IMR-90 (cell line): ENCODE measurements at regions not wholly inside any gene's neighbourhood (a gene's known extent, or its start where the extent isn't known, plus 50 kb on each side); places are given as distances from the start of the nearest gene placed in this dataset.

ENCODE experiments used
- ATAC-seq: fragments of 200-7000 bp; cut with Tn5 transposase; 2 replicates; pipeline ENCODE4 v1.9.1; 2020; ENCODE audit warnings: low read depth, mild to moderate bottlenecking, moderate library complexity
- BruUV-seq: library from RNA; stranded (reverse); fragments of 400-500 nt; replicated peaks from 2 replicates; lab custom pipeline; 2021; lab: Mats Ljungman, UMichigan
- CTCF ChIA-PET: fragments of 300-600 bp; formaldehyde crosslinking; extraction: SDS; loops from one replicate; lab custom pipeline; 2021; ENCODE audit warnings: antibody characterized with exemption; lab: Yijun Ruan, JAX
- POLR2A ChIA-PET: fragments of 300-600 bp; sonication (Branson Sonifier 250); formaldehyde crosslinking; loops from one replicate; lab custom pipeline; 2022; ENCODE audit warnings: antibody characterized with exemption; ENCODE audit not compliant: unreplicated experiment; lab: Charles Lee
- DNase-seq: peaks from one replicate; pipeline ENCODE4 v3.0.0; 2013
- H2AFZ ChIP-seq: replicated peaks from 2 replicates; pipeline ENCODE3; 2013; ENCODE audit warnings: low read length, mild to moderate bottlenecking; ENCODE audit not compliant: poor library complexity
- H2AK5ac ChIP-seq: 2 replicates; pipeline ENCODE4 v1.6.1; 2013; ENCODE audit warnings: low read depth, low read length, inconsistent platforms
- H2AK9ac ChIP-seq: replicated peaks from 2 replicates; pipeline ENCODE3; 2013; ENCODE audit warnings: mild to moderate bottlenecking, low read depth, low read length, moderate library complexity; ENCODE audit not compliant: poor library complexity
- H2BK120ac ChIP-seq: 2 replicates; pipeline ENCODE4 v1.6.1; 2013; ENCODE audit warnings: low read depth, low read length, inconsistent platforms
- H2BK15ac ChIP-seq: 3 replicates; pipeline ENCODE4 v1.6.1; 2013; ENCODE audit warnings: low read depth, low read length, inconsistent platforms
- H2BK20ac ChIP-seq: 2 replicates; pipeline ENCODE4 v1.6.1; 2013; ENCODE audit warnings: low read depth, mild to moderate bottlenecking, inconsistent platforms, low read length, moderate library complexity
- H2BK5ac ChIP-seq: 2 replicates; pipeline ENCODE4 v1.6.1; 2013; ENCODE audit warnings: mild to moderate bottlenecking, low read depth, low read length, inconsistent platforms; ENCODE audit not compliant: poor library complexity, severe bottlenecking
- H3K14ac ChIP-seq: replicated peaks from 2 replicates; pipeline ENCODE4 v1.6.1; 2013; ENCODE audit warnings: low read depth, low read length, inconsistent platforms
- H3K18ac ChIP-seq: 2 replicates; pipeline ENCODE4 v1.6.1; 2013; ENCODE audit warnings: low read depth, low read length, control low read depth
- H3K23ac ChIP-seq: 2 replicates; pipeline ENCODE4 v1.6.1; 2013; ENCODE audit warnings: low read depth, low read length, inconsistent platforms
- H3K27ac ChIP-seq: 2 replicates; pipeline ENCODE4 v1.5.1; 2013; ENCODE audit warnings: mild to moderate bottlenecking, control low read depth, low read length; ENCODE audit not compliant: insufficient read depth
- H3K27me3 ChIP-seq: 2 replicates; pipeline ENCODE4 v1.6.1; 2013; ENCODE audit warnings: low read length; ENCODE audit not compliant: control insufficient read depth, insufficient read depth
- H3K36me3 ChIP-seq: 2 replicates; pipeline ENCODE4 v1.6.1; 2013; ENCODE audit warnings: low read length, mixed read lengths; ENCODE audit not compliant: control insufficient read depth, insufficient read depth
- H3K4ac ChIP-seq: 2 replicates; pipeline ENCODE4 v1.6.1; 2013; ENCODE audit warnings: low read depth, low read length, inconsistent platforms
- H3K4me1 ChIP-seq: 2 replicates; pipeline ENCODE4 v1.6.1; 2013; ENCODE audit warnings: low read length, mixed read lengths; ENCODE audit not compliant: control insufficient read depth, insufficient read depth
- H3K4me2 ChIP-seq: 2 replicates; pipeline ENCODE4 v1.6.1; 2013; ENCODE audit warnings: low read depth, mild to moderate bottlenecking, control low read depth, low read length, moderate library complexity
- H3K4me3 ChIP-seq: 2 replicates; pipeline ENCODE4 v1.5.1; 2013; ENCODE audit warnings: low read depth, mild to moderate bottlenecking, control low read depth, low read length, moderate library complexity; ENCODE audit not compliant: insufficient read depth
- H3K56ac ChIP-seq: 2 replicates; pipeline ENCODE4 v1.6.1; 2013; ENCODE audit warnings: low read length, inconsistent platforms; ENCODE audit not compliant: insufficient read depth; ENCODE audit errors: extremely low read depth
- H3K79me1 ChIP-seq, 2 experiments: 2 replicates each; pipeline ENCODE4 v1.6.1; 2013; ENCODE audit warnings: low read length in 2 of 2, inconsistent platforms in 1 of 2, low read depth in 1 of 2
- H3K9ac ChIP-seq: 2 replicates; pipeline ENCODE4 v1.6.1; 2013; ENCODE audit warnings: low read depth, low read length, control low read depth
- H3K9me1 ChIP-seq: 2 replicates; pipeline ENCODE4 v1.6.1; 2013; ENCODE audit warnings: low read length, inconsistent platforms; ENCODE audit not compliant: insufficient read depth
- H3K9me3 ChIP-seq: 2 replicates; pipeline ENCODE4 v1.6.1; 2013; ENCODE audit warnings: low read length; ENCODE audit not compliant: control insufficient read depth, insufficient read depth
- H4K20me1 ChIP-seq: 2 replicates; pipeline ENCODE4 v1.6.1; 2013; ENCODE audit warnings: low read length, inconsistent platforms; ENCODE audit not compliant: insufficient read depth
- H4K5ac ChIP-seq: 2 replicates; pipeline ENCODE4 v1.6.1; 2013; ENCODE audit warnings: mild to moderate bottlenecking, low read depth, low read length, control low read depth
- H4K8ac ChIP-seq, 2 experiments: 2 replicates each; pipeline ENCODE4 v1.6.1; 2013; ENCODE audit warnings: low read depth in 2 of 2, low read length in 2 of 2, control low read depth in 1 of 2, inconsistent platforms in 1 of 2
- H4K91ac ChIP-seq: 2 replicates; pipeline ENCODE4 v1.6.1; 2013; ENCODE audit warnings: low read depth, low read length, inconsistent platforms; ENCODE audit not compliant: insufficient read depth
- BHLHE40 ChIP-seq: fragments of 150-350 bp; IDR thresholded peaks from 2 replicates; pipeline ENCODE4 v1.6.1; 2016; ENCODE audit warnings: mild to moderate bottlenecking, low read depth, low read length
- CEBPB ChIP-seq: IDR thresholded peaks from 2 replicates; pipeline ENCODE4 v1.6.1; 2012; ENCODE audit warnings: low read depth, low read length, improper control_type of control experiment
- CHD1 ChIP-seq: IDR thresholded peaks from 2 replicates; pipeline ENCODE4 v1.6.1; 2012; ENCODE audit warnings: low read depth, low read length, improper control_type of control experiment
- CTCF ChIP-seq: conservative IDR thresholded peaks from 2 replicates; pipeline ENCODE4 v1.5.1; 2012; ENCODE audit warnings: mild to moderate bottlenecking, low read depth, low read length, improper control_type of control experiment
- FOS ChIP-seq: fragments of 150-350 bp; IDR thresholded peaks from 2 replicates; pipeline ENCODE4 v1.6.1; 2016; ENCODE audit warnings: low read depth, low read length
- MAFK ChIP-seq: IDR thresholded peaks from 2 replicates; pipeline ENCODE4 v1.6.1; 2012; ENCODE audit warnings: low read depth, low read length, improper control_type of control experiment
- MAZ ChIP-seq: IDR thresholded peaks from 2 replicates; pipeline ENCODE4 v1.6.1; 2012; ENCODE audit warnings: low read depth, mild to moderate bottlenecking, low read length, improper control_type of control experiment, moderate library complexity, borderline replicate concordance
- MXI1 ChIP-seq: IDR thresholded peaks from 2 replicates; pipeline ENCODE4 v1.6.1; 2012; ENCODE audit warnings: low read depth, mild to moderate bottlenecking, low read length, moderate library complexity, borderline replicate concordance
- NFE2L2 ChIP-seq: fragments of 150-350 bp; IDR thresholded peaks from 2 replicates; pipeline ENCODE4 v1.6.1; 2016; ENCODE audit warnings: low read depth, mild to moderate bottlenecking, low read length
- POLR2A ChIP-seq: IDR thresholded peaks from 2 replicates; pipeline ENCODE4 v1.6.1; 2012; ENCODE audit warnings: mild to moderate bottlenecking, low read depth, low read length
- RAD21 ChIP-seq: IDR thresholded peaks from 2 replicates; pipeline ENCODE4 v1.6.1; 2012; ENCODE audit warnings: low read length, improper control_type of control experiment
- RCOR1 ChIP-seq: IDR thresholded peaks from 2 replicates; pipeline ENCODE4 v1.6.1; 2012; ENCODE audit warnings: mild to moderate bottlenecking, low read length, improper control_type of control experiment; ENCODE audit not compliant: insufficient replicate concordance
- RFX5 ChIP-seq: IDR thresholded peaks from 2 replicates; pipeline ENCODE4 v1.8.0; 2012; ENCODE audit warnings: low read depth, mild to moderate bottlenecking, low read length, moderate library complexity
- SMC3 ChIP-seq: fragments of 150-350 bp; IDR thresholded peaks from 2 replicates; pipeline ENCODE4 v1.6.1; 2016; ENCODE audit warnings: low read depth, mild to moderate bottlenecking, antibody characterized with exemption, low read length, moderate library complexity
- USF2 ChIP-seq: fragments of 150-350 bp; IDR thresholded peaks from 2 replicates; pipeline ENCODE4 v1.6.1; 2017; ENCODE audit warnings: mild to moderate bottlenecking, antibody characterized with exemption, low read length, low read depth
- WGBS, 2 experiments: methylation state at CpG; one replicate each; pipeline versions ENCODE4 v1.1.5 to v1.1.7; 2013; ENCODE audit warnings: missing lambda C conversion rate in 2 of 2; ENCODE audit not compliant: insufficient read length in 1 of 2; ENCODE audit errors: extremely low coverage in 2 of 2; 5-methylcytosine and 5-hydroxymethylcytosine counted together
- dilution Hi-C: fragments of 300-500 bp; cut with HindIII; formaldehyde crosslinking; loops from one replicate; pipeline ENCODE4 v1.14.3; 2018; ENCODE audit warnings: low sequenced_read_pairs; ENCODE audit not compliant: unreplicated experiment
- in situ Hi-C: fragments of 300-500 bp; cut with MboI; formaldehyde crosslinking; loops from 3 replicates; pipeline ENCODE4 v1.14.3; 2019; ENCODE audit warnings: low sequenced_read_pairs, inconsistent platforms, mixed read lengths
- intact Hi-C: fragments of 100-400 bp; cut with micrococcal nuclease; formaldehyde crosslinking; loops from 2 replicates; pipeline ENCODE4 v1.10.0; 2022
- TF ChIP-seq, protein P1 (sequence below): fragments of 150-350 bp; IDR thresholded peaks from 2 replicates; pipeline ENCODE4 v1.6.1; 2016; ENCODE audit warnings: low read depth, mild to moderate bottlenecking, low read length, moderate library complexity, borderline replicate concordance

- no peak overlapping the region for H3K18ac ChIP-seq
- BruUV-seq, result no TSS peak
- H3K9me1 ChIP-seq, result no peaks in the 10 kb centered on the region
- H4K20me1 ChIP-seq, result no peaks in the 10 kb centered on the region
- no peak overlapping the region for H2AK5ac ChIP-seq
- no peak overlapping the region for H2BK120ac ChIP-seq
- H3K36me3 ChIP-seq, result no peaks in the 10 kb centered on the region
- H4K5ac ChIP-seq, result no peak overlapping the region
- no peak overlapping the region for H3K23ac ChIP-seq
- no peak overlapping the region for H3K14ac ChIP-seq
- DNase-seq, result no peak
- peaks cover 55% of the 10 kb centered on the region for H3K9me3 ChIP-seq
- H2AFZ ChIP-seq, result no peak overlapping the region
- no peaks in the 10 kb centered on the region for H3K79me1 ChIP-seq
- in situ Hi-C loops (no loop called here), dilution Hi-C loops (no loop called here), intact Hi-C loops (no loop called here)
- no peaks in the 10 kb centered on the region for H3K27me3 ChIP-seq
- no peak overlapping the region for H3K56ac ChIP-seq
- no peak overlapping the region for H4K91ac ChIP-seq
- H4K8ac ChIP-seq, result no peak overlapping the region
- no peak for ATAC-seq
- H2AK9ac ChIP-seq, result no peak overlapping the region
- H3K27ac ChIP-seq, result no peak overlapping the region
- ChIA-PET CTCF (no interaction called here), POLR2A (no interaction called here)
- no peak overlapping the region for H2BK20ac ChIP-seq
- H3K4me2 ChIP-seq, result no peak overlapping the region
- H3K4ac ChIP-seq, result no peak overlapping the region
- no peak for TF ChIP-seq RFX5
- TF ChIP-seq RCOR1, result no peak
- no peak for TF ChIP-seq CHD1
- TF ChIP-seq, protein P1, sequence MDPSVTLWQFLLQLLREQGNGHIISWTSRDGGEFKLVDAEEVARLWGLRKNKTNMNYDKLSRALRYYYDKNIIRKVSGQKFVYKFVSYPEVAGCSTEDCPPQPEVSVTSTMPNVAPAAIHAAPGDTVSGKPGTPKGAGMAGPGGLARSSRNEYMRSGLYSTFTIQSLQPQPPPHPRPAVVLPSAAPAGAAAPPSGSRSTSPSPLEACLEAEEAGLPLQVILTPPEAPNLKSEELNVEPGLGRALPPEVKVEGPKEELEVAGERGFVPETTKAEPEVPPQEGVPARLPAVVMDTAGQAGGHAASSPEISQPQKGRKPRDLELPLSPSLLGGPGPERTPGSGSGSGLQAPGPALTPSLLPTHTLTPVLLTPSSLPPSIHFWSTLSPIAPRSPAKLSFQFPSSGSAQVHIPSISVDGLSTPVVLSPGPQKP, result no peak
- no peak for TF ChIP-seq CEBPB
- no peak for TF ChIP-seq MXI1
- TF ChIP-seq POLR2A, result no peak
- TF ChIP-seq CTCF, result no peak
- no peak for TF ChIP-seq NFE2L2
- TF ChIP-seq RAD21, result no peak
- no peak for TF ChIP-seq BHLHE40
- no peak for TF ChIP-seq MAZ
- no peak for TF ChIP-seq MAFK
- TF ChIP-seq SMC3, result no peak
- TF ChIP-seq USF2, result no peak
- no peak for TF ChIP-seq FOS
- H3K4me1 ChIP-seq, result no peaks in the 10 kb centered on the region
- H2BK15ac ChIP-seq, result no peak overlapping the region
- no peak overlapping the region for H3K4me3 ChIP-seq
- no peak overlapping the region for H3K9ac ChIP-seq
- WGBS, 2 experiments, result 53% methylated on average over 2 of the region's 7 CpGs; no CpG with 5 or more reads in 1 of the 2 experiments
- no peak overlapping the region for H2BK5ac ChIP-seq
These were observed 92.4 kb upstream of the TCERG1L start for GRCh38 chr10:131403936-131404335.
